Mucosa of rectum (tissue), 2 donors: ENCODE measurements at regions not wholly inside any gene's neighbourhood (a gene's known extent, or its start where the extent isn't known, plus 50 kb on each side); places are given as distances from the start of the nearest gene placed in this dataset.
"Not testable (repeated sequence)": the region's sequence is repeated elsewhere in the genome, so short reads cannot be mapped to it uniquely, and the experiment has no call there.

Source experiments
- H3K27ac ChIP-seq, 2 donors: one replicate each; pipeline ENCODE4 v1.7.0; 2013; ENCODE audit warnings: inconsistent platforms in 2 of 2, low read depth in 2 of 2, low read length in 2 of 2
- H3K27me3 ChIP-seq, 2 donors: one replicate each; pipeline ENCODE4 v1.7.0; 2013; ENCODE audit warnings: low read length in 2 of 2; ENCODE audit not compliant: control insufficient read depth in 2 of 2, insufficient read depth in 2 of 2
- H3K36me3 ChIP-seq, 2 donors: one replicate each; pipeline ENCODE4 v1.7.0; 2013; ENCODE audit warnings: low read length in 2 of 2; ENCODE audit not compliant: control insufficient read depth in 2 of 2, insufficient read depth in 2 of 2
- H3K4me1 ChIP-seq, 2 donors: one replicate each; pipeline ENCODE4 v1.7.0; 2013; ENCODE audit warnings: low read length in 2 of 2, mild to moderate bottlenecking in 1 of 2; ENCODE audit not compliant: control insufficient read depth in 2 of 2, insufficient read depth in 2 of 2
- H3K4me3 ChIP-seq, 2 donors: one replicate each; pipeline ENCODE4 v1.7.0; 2013; ENCODE audit warnings: low read length in 2 of 2
- H3K9ac ChIP-seq, 2 donors: one replicate each; pipeline ENCODE4 v1.7.0; 2013; ENCODE audit warnings: low read length in 2 of 2, low read depth in 1 of 2, mild to moderate bottlenecking in 1 of 2
- H3K9me3 ChIP-seq, 2 donors: one replicate each; pipeline ENCODE4 v1.7.0; 2013; ENCODE audit warnings: low read length in 2 of 2; ENCODE audit not compliant: control insufficient read depth in 2 of 2
- donor health status: healthy.
- donor health status: Normal muscosa, but diverticular disease.

- Histone ChIP-seq H3K9me3 (no peaks in the 10 kb centered on the region), H3K4me1 (no peaks in the 10 kb centered on the region), H3K27ac (no peak overlapping the region), H3K9ac (no peak overlapping the region), H3K27me3 (no peaks in the 10 kb centered on the region), H3K4me3 (no peak overlapping the region), H3K36me3 (no peaks in the 10 kb centered on the region)
Observed at GRCh38 chr13:90502153-90502552, 845.3 kb upstream of the MIR17HG start.

DNA sequence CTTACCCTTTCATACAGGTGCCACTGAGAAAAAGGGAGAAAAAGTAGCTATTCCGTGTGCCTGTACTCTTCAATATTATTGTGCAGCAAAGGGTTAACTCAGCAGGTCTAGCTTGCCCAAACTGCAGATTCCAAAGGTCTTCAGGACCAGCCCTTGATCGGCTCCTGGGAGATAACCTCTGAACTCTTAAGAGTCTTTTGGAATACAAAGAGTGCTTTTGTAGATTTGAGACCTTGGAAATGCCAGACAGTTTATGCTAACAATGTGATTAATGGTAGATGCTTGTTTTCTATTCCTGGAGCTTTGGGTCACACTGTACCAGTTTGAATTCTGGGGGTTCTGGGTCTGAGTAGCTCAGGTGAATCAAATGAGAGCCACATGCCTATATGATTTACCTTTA is 844.7 kb upstream of the MIR17HG start:
- Histone ChIP-seq H3K9me3 (no peaks in the 10 kb centered on the region), H3K27ac (no peak overlapping the region), H3K36me3 (no peaks in the 10 kb centered on the region)

DNA sequence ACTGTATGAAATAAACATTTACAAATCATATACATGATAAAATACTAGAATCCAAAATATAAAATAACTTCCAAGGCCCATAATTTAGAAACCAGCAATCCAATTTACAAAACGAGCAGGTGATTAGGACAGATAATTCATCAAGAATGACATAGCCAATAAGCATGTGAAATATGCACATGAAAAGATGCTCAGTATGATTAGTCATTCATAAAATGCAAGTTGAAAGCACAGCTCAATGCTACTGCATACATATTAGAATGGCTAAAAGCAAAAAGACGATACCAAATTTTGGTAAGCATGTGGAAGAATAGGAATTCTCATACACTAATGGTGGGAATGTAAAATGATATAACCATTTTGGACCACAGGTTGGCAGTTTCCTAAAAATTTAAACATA is 837.2 kb upstream of the MIR17HG start:
- Histone ChIP-seq H3K27ac (no peak overlapping the region), H3K4me1 (no peaks in the 10 kb centered on the region), H3K9ac (no peak overlapping the region), H3K4me3 (no peak overlapping the region), H3K9me3 (no peaks in the 10 kb centered on the region), H3K36me3 (no peaks in the 10 kb centered on the region), H3K27me3 (no peaks in the 10 kb centered on the region)

More for the DNA sequence above, 844.7 kb upstream of the MIR17HG start:
- Histone ChIP-seq H3K4me1 (no peaks in the 10 kb centered on the region), H3K4me3 (no peak overlapping the region), H3K9ac (no peak overlapping the region), H3K27me3 (no peaks in the 10 kb centered on the region)

DNA sequence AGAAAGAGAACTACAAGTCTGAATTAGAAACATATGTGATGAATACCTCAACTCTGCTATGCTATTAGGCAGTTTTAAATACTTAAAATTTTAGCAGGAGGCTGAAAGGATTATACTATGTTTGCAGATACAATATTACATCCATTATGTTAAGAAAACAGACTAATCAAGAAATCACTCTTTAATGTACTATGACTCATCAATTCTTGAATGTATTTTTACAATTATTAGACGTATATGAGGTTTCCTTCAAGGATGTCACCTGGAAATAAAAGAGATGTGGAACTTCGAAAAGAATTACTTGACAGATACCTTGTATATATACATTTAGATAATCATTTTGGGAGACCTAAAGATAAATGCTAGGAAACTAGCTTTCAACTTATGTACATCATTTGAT is 835.6 kb upstream of the MIR17HG start:
- Histone ChIP-seq H3K4me3 (no peak overlapping the region), H3K4me1 (no peaks in the 10 kb centered on the region), H3K27ac (no peak overlapping the region), H3K9ac (no peak overlapping the region), H3K9me3 (no peaks in the 10 kb centered on the region), H3K27me3 (no peaks in the 10 kb centered on the region), H3K36me3 (no peaks in the 10 kb centered on the region)

- H3K27me3 ChIP-seq, H3K36me3 ChIP-seq, H3K9me3 ChIP-seq, H3K9ac ChIP-seq, H3K4me3 ChIP-seq, H3K27ac ChIP-seq, H3K4me1 ChIP-seq: not testable (repeated sequence)
Observed at GRCh38 chr13:90514712-90515111, 832.8 kb upstream of the MIR17HG start.

GRCh38 chr13:90518417-90518816 is 829.1 kb upstream of the MIR17HG start:
- Histone ChIP-seq H3K9ac (no peak overlapping the region), H3K4me1 (no peaks in the 10 kb centered on the region), H3K27me3 (no peaks in the 10 kb centered on the region), H3K27ac (no peak overlapping the region), H3K36me3 (no peaks in the 10 kb centered on the region), H3K9me3 (peaks cover 0 to 4% of the 10 kb centered on the region in 2 donors), H3K4me3 (no peak overlapping the region)

DNA sequence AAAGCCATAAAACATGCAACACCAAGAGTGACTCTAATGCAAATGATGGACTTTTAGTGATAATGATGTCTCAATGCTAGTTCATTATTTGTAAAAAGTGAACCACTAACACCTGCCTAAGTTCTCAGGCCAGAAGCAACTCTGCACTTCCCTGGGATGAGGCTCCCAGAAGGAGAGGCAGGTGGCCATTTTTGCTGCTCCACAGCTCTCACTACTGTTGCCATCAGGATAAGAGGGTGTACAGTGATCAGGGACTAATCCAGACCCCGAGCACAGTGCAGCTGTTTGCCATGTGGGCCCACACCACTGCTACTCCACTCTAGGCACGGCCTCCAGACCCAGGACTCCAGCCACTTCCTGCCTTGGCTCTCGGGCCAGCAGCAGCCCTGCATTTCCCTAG is 828.3 kb upstream of the MIR17HG start:
- Histone ChIP-seq H3K9ac (no peak overlapping the region), H3K36me3 (no peaks in the 10 kb centered on the region), H3K9me3 (peaks cover 0 to 4% of the 10 kb centered on the region in 2 donors), H3K4me1 (no peaks in the 10 kb centered on the region), H3K27ac (no peak overlapping the region), H3K27me3 (no peaks in the 10 kb centered on the region), H3K4me3 (no peak overlapping the region)

- H3K4me1 ChIP-seq, result no peaks in the 10 kb centered on the region
- no peaks in the 10 kb centered on the region for H3K27me3 ChIP-seq
- no peak overlapping the region for H3K4me3 ChIP-seq
- no peak overlapping the region for H3K27ac ChIP-seq
- peaks cover 0 to 4% of the 10 kb centered on the region in 2 donors for H3K9me3 ChIP-seq
- no peak overlapping the region for H3K9ac ChIP-seq
- H3K36me3 ChIP-seq, result no peaks in the 10 kb centered on the region
Observed at GRCh38 chr13:90526711-90527110, 820.8 kb upstream of the MIR17HG start.

GRCh38 chr13:90531744-90532143 is 815.7 kb upstream of the MIR17HG start:
- Histone ChIP-seq H3K27me3 (no peaks in the 10 kb centered on the region), H3K9me3 (no peaks in the 10 kb centered on the region), H3K27ac (no peak overlapping the region)

DNA sequence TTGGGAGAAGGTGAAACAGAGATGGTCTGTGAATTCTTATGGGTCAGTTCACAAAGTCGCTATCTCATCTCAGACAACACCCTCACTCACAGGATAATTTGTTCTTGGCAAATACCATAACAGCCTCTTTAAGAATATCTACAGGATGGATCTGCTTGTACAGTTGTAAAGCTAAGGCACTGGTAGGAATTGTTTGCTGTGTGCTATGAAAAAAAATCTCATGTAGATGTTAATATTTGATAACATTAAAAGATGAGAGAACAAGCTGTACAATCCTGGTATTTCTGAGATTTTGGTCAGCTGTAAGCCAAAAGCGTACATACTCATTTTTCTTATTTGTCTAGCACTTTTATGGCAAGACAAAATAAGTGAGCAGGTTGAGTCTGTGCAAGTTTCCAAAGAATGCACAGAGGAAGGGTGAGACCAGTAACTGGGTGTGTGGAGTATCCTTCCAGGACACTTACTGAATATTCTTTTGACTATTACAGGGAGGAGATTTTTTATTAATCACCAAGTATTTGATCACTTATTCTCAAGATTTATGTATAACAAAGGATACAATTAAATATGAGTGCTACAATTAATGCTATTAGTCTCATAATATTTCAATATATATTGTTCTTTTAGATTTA is 814.5 kb upstream of the MIR17HG start:
- H3K36me3 ChIP-seq, result no peaks in the 10 kb centered on the region
- H3K4me3 ChIP-seq, result no peak overlapping the region
- no peak overlapping the region for H3K9ac ChIP-seq
- H3K27ac ChIP-seq, result no peak overlapping the region
- H3K27me3 ChIP-seq, result no peaks in the 10 kb centered on the region
- H3K4me1 ChIP-seq, result no peaks in the 10 kb centered on the region
- H3K9me3 ChIP-seq, result no peaks in the 10 kb centered on the region

More at GRCh38 chr13:90531744-90532143, 815.7 kb upstream of the MIR17HG start:
- H3K4me1 ChIP-seq, result no peaks in the 10 kb centered on the region
- no peak overlapping the region for H3K9ac ChIP-seq
- H3K4me3 ChIP-seq, result no peak overlapping the region
- H3K36me3 ChIP-seq, result no peaks in the 10 kb centered on the region

DNA sequence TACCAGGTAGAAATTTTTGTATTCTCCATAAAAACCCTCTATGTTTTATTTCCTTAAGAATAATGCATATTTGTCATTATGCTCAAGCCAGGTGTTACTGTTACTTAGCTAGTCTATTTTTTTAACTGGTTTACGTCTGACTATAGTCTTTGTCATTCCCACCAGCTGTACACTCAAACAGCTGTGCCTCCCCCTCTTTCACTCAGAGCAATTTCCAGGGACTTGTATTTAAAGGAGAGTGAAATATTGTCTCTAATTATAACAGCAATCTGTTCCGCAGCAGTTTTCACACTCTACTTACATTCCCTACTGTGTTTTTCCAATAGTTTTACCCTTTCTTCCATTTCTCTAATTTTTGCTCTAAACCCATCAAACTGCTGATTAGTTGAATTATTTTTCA is 813.6 kb upstream of the MIR17HG start:
- Histone ChIP-seq H3K4me3 (no peak overlapping the region), H3K9me3 (no peaks in the 10 kb centered on the region), H3K36me3 (no peaks in the 10 kb centered on the region), H3K9ac (no peak overlapping the region), H3K27me3 (no peaks in the 10 kb centered on the region), H3K27ac (no peak overlapping the region), H3K4me1 (no peaks in the 10 kb centered on the region)
